H9 (cell line): ENCODE measurements at regions not wholly inside any gene's neighbourhood (a gene's known extent, or its start where the extent isn't known, plus 50 kb on each side); places are given as distances from the start of the nearest gene placed in this dataset.

ENCODE experiments used
- DNase-seq: peaks from one replicate; pipeline ENCODE4 v3.0.0-alpha.2; 2017
- H2AFZ ChIP-seq: one replicate; pipeline ENCODE4 v1.6.1; 2013; ENCODE audit warnings: mild to moderate bottlenecking, low read length, control low read depth, moderate library complexity
- H2AK5ac ChIP-seq: 2 replicates; pipeline ENCODE4 v1.6.1; 2013; ENCODE audit warnings: low read length, control low read depth, mixed read lengths; ENCODE audit not compliant: insufficient read length
- H2BK120ac ChIP-seq: one replicate; pipeline ENCODE4 v1.6.1; 2013; ENCODE audit warnings: low read depth, mild to moderate bottlenecking, low read length, control low read depth, inconsistent platforms; ENCODE audit not compliant: poor library complexity, severe bottlenecking
- H2BK12ac ChIP-seq: 2 replicates; pipeline ENCODE4 v1.6.1; 2013; ENCODE audit warnings: low read length, control low read depth, mixed read lengths, low read depth; ENCODE audit not compliant: insufficient read length
- H2BK15ac ChIP-seq: 2 replicates; pipeline ENCODE4 v1.6.1; 2013; ENCODE audit warnings: low read depth, low read length, control low read depth
- H2BK20ac ChIP-seq: one replicate; pipeline ENCODE4 v1.6.1; 2013; ENCODE audit warnings: low read depth, mild to moderate bottlenecking, low read length, control low read depth, inconsistent platforms; ENCODE audit not compliant: poor library complexity, severe bottlenecking
- H2BK5ac ChIP-seq: 2 replicates; pipeline ENCODE4 v1.6.1; 2013; ENCODE audit warnings: low read length, control low read depth, mixed read lengths; ENCODE audit not compliant: insufficient read length
- H3K14ac ChIP-seq: 2 replicates; pipeline ENCODE4 v1.6.1; 2013; ENCODE audit warnings: low read length, control low read depth; ENCODE audit not compliant: insufficient read depth
- H3K18ac ChIP-seq: 2 replicates; pipeline ENCODE4 v1.6.1; 2013; ENCODE audit warnings: low read depth, mild to moderate bottlenecking, mixed read lengths, low read length, control low read depth; ENCODE audit not compliant: insufficient read length
- H3K23ac ChIP-seq: 2 replicates; pipeline ENCODE4 v1.6.1; 2013; ENCODE audit warnings: low read length, control low read depth, mixed read lengths, low read depth; ENCODE audit not compliant: insufficient read length
- H3K23me2 ChIP-seq: 2 replicates; pipeline ENCODE4 v1.6.1; 2013; ENCODE audit warnings: low read depth, mild to moderate bottlenecking, mixed read lengths, low read length, control low read depth; ENCODE audit not compliant: insufficient read length, poor library complexity, severe bottlenecking
- H3K27ac ChIP-seq: 2 replicates; pipeline ENCODE4 v1.5.1; 2013; ENCODE audit warnings: low read length, control low read depth, mixed read lengths, low read depth; ENCODE audit not compliant: insufficient read length
- H3K27me3 ChIP-seq: 2 replicates; pipeline ENCODE4 v1.6.1; 2013; ENCODE audit warnings: low read length, control low read depth, inconsistent platforms; ENCODE audit not compliant: insufficient read depth
- H3K4ac ChIP-seq: 2 replicates; pipeline ENCODE4 v1.6.1; 2013; ENCODE audit warnings: low read depth, mild to moderate bottlenecking, control low read depth, inconsistent platforms, low read length, moderate library complexity
- H3K4me1 ChIP-seq: 2 replicates; pipeline ENCODE4 v1.6.1; 2013; ENCODE audit warnings: low read length, control low read depth, inconsistent platforms; ENCODE audit not compliant: insufficient read depth
- H3K4me2 ChIP-seq: 2 replicates; pipeline ENCODE4 v1.6.1; 2013; ENCODE audit warnings: low read length, control low read depth, mixed read lengths; ENCODE audit not compliant: insufficient read length, insufficient read depth
- H3K56ac ChIP-seq: 2 replicates; pipeline ENCODE4 v1.6.1; 2013; ENCODE audit warnings: low read depth, mild to moderate bottlenecking, mixed read lengths, low read length, control low read depth; ENCODE audit not compliant: insufficient read length
- H3K79me1 ChIP-seq: 2 replicates; pipeline ENCODE4 v1.6.1; 2013; ENCODE audit warnings: low read depth, mild to moderate bottlenecking, moderate library complexity, low read length, control low read depth, inconsistent platforms; ENCODE audit not compliant: insufficient read depth, poor library complexity, severe bottlenecking
- H3K79me2 ChIP-seq: 2 replicates; pipeline ENCODE4 v1.6.1; 2013; ENCODE audit warnings: low read length, control low read depth, inconsistent platforms; ENCODE audit not compliant: insufficient read depth
- H3K9ac ChIP-seq: 2 replicates; pipeline ENCODE4 v1.6.1; 2013; ENCODE audit warnings: low read length, control low read depth, mixed read lengths; ENCODE audit not compliant: insufficient read length; ENCODE audit errors: extremely low read depth
- H3K9me3 ChIP-seq: one replicate; pipeline ENCODE4 v1.6.1; 2013; ENCODE audit warnings: low read depth, low read length, inconsistent platforms; ENCODE audit not compliant: control insufficient read depth
- H3T11ph ChIP-seq: one replicate; pipeline ENCODE4 v1.6.1; 2013; ENCODE audit warnings: mild to moderate bottlenecking, low read length, control low read depth, inconsistent platforms
- H4K20me1 ChIP-seq: one replicate; pipeline ENCODE4 v1.6.1; 2013; ENCODE audit not compliant: control insufficient read depth, insufficient read length, insufficient read depth
- H4K5ac ChIP-seq: 2 replicates; pipeline ENCODE4 v1.6.1; 2013; ENCODE audit warnings: low read depth, mild to moderate bottlenecking, mixed read lengths, low read length, control low read depth; ENCODE audit not compliant: insufficient read length
- H4K8ac ChIP-seq: replicated peaks from 2 replicates; pipeline ENCODE4 v1.6.1; 2013; ENCODE audit warnings: low read length, control low read depth, mixed read lengths, low read depth; ENCODE audit not compliant: insufficient read length
- H4K91ac ChIP-seq: 2 replicates; pipeline ENCODE4 v1.6.1; 2013; ENCODE audit warnings: low read depth, mild to moderate bottlenecking, moderate library complexity, mixed read lengths, low read length, control low read depth; ENCODE audit not compliant: insufficient read length
- H3K27ac Mint-ChIP-seq, 3 experiments: 2 replicates in 2 of 3; 3 replicates in 1 of 3; pipeline ENCODE4 v1.8.0; 2020 to 2021; ENCODE audit warnings: mixed read lengths in 3 of 3, mild to moderate bottlenecking in 1 of 3, moderate library complexity in 1 of 3
- H3K27me3 Mint-ChIP-seq: 2 replicates; pipeline ENCODE4 v1.8.0; 2021; ENCODE audit warnings: low read depth, mild to moderate bottlenecking, moderate library complexity, mixed read lengths
- H3K36me3 Mint-ChIP-seq, 3 experiments: 2 replicates in 2 of 3; 3 replicates in 1 of 3; pipeline ENCODE4 v1.8.0; 2020 to 2021; ENCODE audit warnings: low read depth in 3 of 3, mixed read lengths in 3 of 3; ENCODE audit not compliant: insufficient read depth in 1 of 3
- H3K4me1 Mint-ChIP-seq, 2 experiments: 2 replicates each; pipeline ENCODE4 v1.8.0; 2020; ENCODE audit warnings: mixed read lengths in 2 of 2
- H3K4me3 Mint-ChIP-seq, 2 experiments: 2 replicates in 1 of 2; 3 replicates in 1 of 2; pipeline ENCODE4 v1.8.0; 2020 to 2021; ENCODE audit warnings: mild to moderate bottlenecking in 2 of 2, mixed read lengths in 2 of 2, moderate library complexity in 1 of 2
- H3K9me3 Mint-ChIP-seq, 2 experiments: 2 replicates in 1 of 2; 3 replicates in 1 of 2; pipeline ENCODE4 v1.8.0; 2020; ENCODE audit warnings: mild to moderate bottlenecking in 2 of 2, mixed read lengths in 2 of 2, moderate library complexity in 1 of 2
- CTCF ChIP-seq: fragments of 200-600 bp; sonication (generic); conservative IDR thresholded peaks from 3 replicates; pipeline ENCODE4 v1.8.0; 2021; ENCODE audit warnings: antibody characterized with exemption, mild to moderate bottlenecking
- WGBS: extraction: QIAGEN DNeasy Blood & Tissue Kit; methylation state at CpG from one replicate; pipeline ENCODE4 v1.1.7; 2013; ENCODE audit warnings: missing lambda C conversion rate, low lambda C conversion rate, mixed read lengths; ENCODE audit not compliant: insufficient read length; ENCODE audit errors: extremely low coverage; 5-methylcytosine and 5-hydroxymethylcytosine counted together

GRCh38 chr6:45783716-45784115 lies 231.9 kb downstream of the CLIC5 start:
- Histone ChIP-seq H3K27ac (no peak overlapping the region), H2AK5ac (no peak overlapping the region), H3K79me1 (no peaks in the 10 kb centered on the region), H3K4ac (no peak overlapping the region), H3K9me3 (no peaks in the 10 kb centered on the region), H4K20me1 (no peaks in the 10 kb centered on the region), H3T11ph (no peak overlapping the region), H4K5ac (no peak overlapping the region), H3K79me2 (no peaks in the 10 kb centered on the region), H4K8ac (no peak overlapping the region), H3K4me1 (no peaks in the 10 kb centered on the region), H3K14ac (no peak overlapping the region), H2BK12ac (no peak overlapping the region), H2AFZ (no peak overlapping the region), H2BK5ac (no peak overlapping the region), H3K56ac (no peak overlapping the region), H3K9ac (no peak overlapping the region), H3K27me3 (no peaks in the 10 kb centered on the region), H2BK120ac (no peak overlapping the region), H2BK15ac (no peak overlapping the region), H3K23ac (no peak overlapping the region), H2BK20ac (no peak overlapping the region), H3K18ac (no peak overlapping the region), H3K4me2 (no peak overlapping the region), H4K91ac (no peak overlapping the region), H3K23me2 (no peaks in the 10 kb centered on the region)
- Mint-ChIP-seq H3K4me3 (no peak overlapping the region), H3K36me3 (no peaks in the 10 kb centered on the region), H3K27me3 (no peaks in the 10 kb centered on the region; the same call in 1 of the 2 replicates), H3K27ac (no peak overlapping the region), H3K4me1 (peaks cover 3% of the 10 kb centered on the region in 2 experiments; a peak in 3 of 4 replicates), H3K9me3 (no peaks in the 10 kb centered on the region)
- no CpG with 5 or more reads among the region's 5 CpGs for WGBS
- no peak for DNase-seq
- TF ChIP-seq CTCF, result no peak
